HCT116 (cell line): ENCODE measurements at regions not wholly inside any gene's neighbourhood (a gene's known extent, or its start where the extent isn't known, plus 50 kb on each side); places are given as distances from the start of the nearest gene placed in this dataset.

Experiments used
- ATAC-seq: fragments of 200-7000 bp; cut with Tn5 transposase; 2 replicates; pipeline ENCODE4 v1.9.1; 2020; ENCODE audit warnings: mild to moderate bottlenecking, moderate library complexity
- BruUV-seq: library from RNA; stranded (reverse); fragments of 400-500 nt; replicated peaks from 2 replicates; lab custom pipeline; 2021; lab: Mats Ljungman, UMichigan
- CTCF ChIA-PET: fragments of 300-600 bp; sonication (Branson Sonifier 250); formaldehyde crosslinking; loops from one replicate; lab custom pipeline; 2021; ENCODE audit warnings: antibody characterized with exemption; lab: Charles Lee
- POLR2A ChIA-PET: fragments of 300-600, 350-600 bp; sonication (Branson Sonifier 250); formaldehyde crosslinking; loops from one replicate; lab custom pipeline; 2021; ENCODE audit warnings: antibody characterized with exemption; lab: Charles Lee
- RAD21 ChIA-PET, 2 experiments: fragments of 300-600 bp; sonication (Branson Sonifier 250); formaldehyde crosslinking; loops; one replicate each; lab custom pipeline; 2023; ENCODE audit warnings: low total read pairs in 2 of 2; ENCODE audit not compliant: uncharacterized antibody in 2 of 2, unreplicated experiment in 2 of 2, low non-redundant PET in 1 of 2; lab: Charles Lee
- DNase-seq: peaks from one replicate; pipeline ENCODE4 v3.0.0-alpha.2; 2010; ENCODE audit warnings: low read depth, low spot score
- H2AFZ ChIP-seq: fragments of 200-600 bp; shearing (Covaris generic), sonication (generic); 2 replicates; pipeline ENCODE4 v1.6.1; 2017; ENCODE audit warnings: low read depth, mixed run types, mixed read lengths, antibody characterized with exemption, low read length; ENCODE audit not compliant: poor library complexity, severe bottlenecking
- H3K27ac ChIP-seq: 2 replicates; pipeline ENCODE4 v1.5.1; 2012; ENCODE audit warnings: low read depth, low read length
- H3K27me3 ChIP-seq: fragments of 200-600 bp; sonication (generic); 2 replicates; pipeline ENCODE4 v1.6.1; 2016; ENCODE audit warnings: mixed run types, low read length, mixed read lengths; ENCODE audit not compliant: insufficient read depth
- H3K36me3 ChIP-seq, 2 experiments: fragments of 200-500 bp in 1 of 2; fragments of 200-600 bp in 1 of 2; sonication (Bioruptor generic) in 1 of 2; sonication (generic) in 1 of 2; 2 replicates each; pipeline versions ENCODE4 v1.5.1 to v1.6.1; 2014 to 2016; ENCODE audit warnings: low read length in 2 of 2, inconsistent platforms in 1 of 2, mixed read lengths in 1 of 2, mixed run types in 1 of 2; ENCODE audit not compliant: insufficient read depth in 2 of 2, control insufficient read depth in 1 of 2
- H3K4me1 ChIP-seq, 2 experiments: fragments of 200-600 bp in 1 of 2; sonication (generic) in 1 of 2; 2 replicates each; pipeline versions ENCODE4 v1.5.1 to v1.6.1; 2012 to 2017; ENCODE audit warnings: low read length in 2 of 2, inconsistent platforms in 1 of 2, mild to moderate bottlenecking in 1 of 2, mixed read lengths in 1 of 2, mixed run types in 1 of 2, moderate library complexity in 1 of 2; ENCODE audit not compliant: insufficient read depth in 2 of 2, control insufficient read depth in 1 of 2
- H3K4me2 ChIP-seq: fragments of 200-600 bp; sonication (generic); 2 replicates; pipeline ENCODE4 v1.6.1; 2017; ENCODE audit warnings: mixed run types, low read length, mixed read lengths
- H3K4me3 ChIP-seq, 2 experiments: fragments of 200-600 bp in 1 of 2; sonication (generic) in 1 of 2; replicated peaks in 1 of 2; 2 replicates each; pipeline ENCODE4 v1.5.1; 2011 to 2016; ENCODE audit warnings: low read length in 2 of 2, control low read depth in 1 of 2, low read depth in 1 of 2, mild to moderate bottlenecking in 1 of 2, mixed read lengths in 1 of 2, mixed run types in 1 of 2
- H3K79me2 ChIP-seq: fragments of 200-600 bp; sonication (generic); 2 replicates; pipeline ENCODE4 v1.6.1; 2017; ENCODE audit warnings: mild to moderate bottlenecking, mixed run types, low read length, moderate library complexity, mixed read lengths; ENCODE audit not compliant: insufficient read depth
- H3K9ac ChIP-seq: fragments of 200-600 bp; sonication (generic); 2 replicates; pipeline ENCODE4 v1.6.1; 2016; ENCODE audit warnings: low read length, mixed read lengths
- H3K9me2 ChIP-seq: fragments of 200-600 bp; sonication (generic), shearing (Covaris generic); 2 replicates; pipeline ENCODE4 v1.6.1; 2017; ENCODE audit warnings: mixed run types, mild to moderate bottlenecking, moderate library complexity; ENCODE audit not compliant: insufficient read depth
- H3K9me3 ChIP-seq, 2 experiments: fragments of 200-500 bp in 1 of 2; fragments of 200-600 bp in 1 of 2; sonication (Bioruptor generic) in 1 of 2; sonication (generic) in 1 of 2; 2 replicates each; pipeline ENCODE4 v1.6.1; 2014 to 2017; ENCODE audit warnings: low read length in 2 of 2, mixed read lengths in 2 of 2, inconsistent platforms in 1 of 2, low read depth in 1 of 2, mild to moderate bottlenecking in 1 of 2, mixed run types in 1 of 2, moderate library complexity in 1 of 2; ENCODE audit not compliant: control insufficient read depth in 1 of 2, insufficient read depth in 1 of 2
- H4K20me1 ChIP-seq: fragments of 200-600 bp; sonication (generic), shearing (Covaris generic); 2 replicates; pipeline ENCODE4 v1.6.1; 2017; ENCODE audit warnings: mixed run types, mild to moderate bottlenecking, moderate library complexity; ENCODE audit not compliant: insufficient read depth
- ATF3 ChIP-seq: IDR thresholded peaks from 2 replicates; pipeline ENCODE4 v1.6.1; 2012
- CBX3 ChIP-seq: IDR thresholded peaks from 2 replicates; pipeline ENCODE4 v1.6.1; 2012; ENCODE audit warnings: low read depth
- CEBPB ChIP-seq: IDR thresholded peaks from 2 replicates; pipeline ENCODE4 v1.6.1; 2012; ENCODE audit warnings: low read depth
- EZH2 ChIP-seq: fragments of 200-600 bp; sonication (generic); IDR thresholded peaks from 2 replicates; pipeline ENCODE4 v1.6.1; 2017; ENCODE audit warnings: antibody characterized with exemption, mixed run types
- FOSL1 ChIP-seq: IDR thresholded peaks from 2 replicates; pipeline ENCODE4 v1.6.1; 2012; ENCODE audit warnings: low read depth
- JUND ChIP-seq: IDR thresholded peaks from 2 replicates; pipeline ENCODE4 v1.6.1; 2012
- MAX ChIP-seq: IDR thresholded peaks from 2 replicates; pipeline ENCODE4 v1.6.1; 2012
- POLR2A ChIP-seq: IDR thresholded peaks from 2 replicates; pipeline ENCODE4 v1.7.0; 2011; ENCODE audit warnings: borderline replicate concordance; ENCODE audit not compliant: insufficient read depth, insufficient read length; ENCODE audit errors: extremely low read depth
- POLR2AphosphoS5 ChIP-seq: IDR thresholded peaks from 2 replicates; pipeline ENCODE4 v1.6.1; 2011; ENCODE audit warnings: mild to moderate bottlenecking, low read depth, low read length, moderate library complexity
- RAD21 ChIP-seq: IDR thresholded peaks from 2 replicates; pipeline ENCODE4 v1.6.1; 2012; ENCODE audit warnings: low read depth, mild to moderate bottlenecking
- REST ChIP-seq: IDR thresholded peaks from 2 replicates; pipeline ENCODE4 v1.6.1; 2012; ENCODE audit warnings: low read depth
- SP1 ChIP-seq: IDR thresholded peaks from 2 replicates; pipeline ENCODE4 v1.6.1; 2012; ENCODE audit warnings: low read depth
- SRF ChIP-seq: IDR thresholded peaks from 2 replicates; pipeline ENCODE4 v1.6.1; 2012; ENCODE audit warnings: low read depth
- TCF7L2 ChIP-seq: IDR thresholded peaks from 2 replicates; pipeline ENCODE4 v1.7.0; 2011; ENCODE audit warnings: borderline replicate concordance, inconsistent platforms; ENCODE audit not compliant: insufficient read depth, insufficient read length; ENCODE audit errors: extremely low read depth
- YY1 ChIP-seq: IDR thresholded peaks from 2 replicates; pipeline ENCODE4 v1.6.1; 2011; ENCODE audit warnings: low read length, low read depth, moderate library complexity, mild to moderate bottlenecking; ENCODE audit not compliant: insufficient replicate concordance; ENCODE audit errors: extremely low read depth
- ZFX ChIP-seq: fragments of 450-650 bp; IDR thresholded peaks from 2 replicates; pipeline ENCODE4 v1.6.1; 2017
- ZNF274 ChIP-seq: fragments of 200-500 bp; sonication (Bioruptor generic); IDR thresholded peaks from 2 replicates; pipeline ENCODE4 v1.6.1; 2014; ENCODE audit warnings: mild to moderate bottlenecking, low read depth, low read length, inconsistent platforms
- intact Hi-C: fragments of 100-400 bp; cut with micrococcal nuclease; formaldehyde crosslinking; loops from 2 replicates; pipeline ENCODE4 v1.10.0; 2022

GRCh38 chr10:59019603-59020002 is 156.8 kb upstream of the PHYHIPL start:
- no peaks in the 10 kb centered on the region for H4K20me1 ChIP-seq
- no peaks in the 10 kb centered on the region for H3K4me1 ChIP-seq
- H3K27ac ChIP-seq, result no peak overlapping the region
- ChIA-PET POLR2A (no interaction called here), RAD21 (no interaction called here), CTCF (no interaction called here)
- no peak overlapping the region for H3K9ac ChIP-seq
- H2AFZ ChIP-seq, result no peak overlapping the region
- H3K27me3 ChIP-seq, result no peaks in the 10 kb centered on the region
- H3K9me2 ChIP-seq, result no peaks in the 10 kb centered on the region; the same call in 1 of the 2 replicates
- H3K9me3 ChIP-seq, result no peaks in the 10 kb centered on the region
- H3K79me2 ChIP-seq, result no peaks in the 10 kb centered on the region
- H3K4me2 ChIP-seq, result no peak overlapping the region
- DNase-seq, result no peak
- intact Hi-C loops, result no loop called here
- no peaks in the 10 kb centered on the region for H3K36me3 ChIP-seq
- ATAC-seq, result no peak
- H3K4me3 ChIP-seq, result no peak overlapping the region
- no peak for TF ChIP-seq ATF3
- TF ChIP-seq CEBPB, result no peak
- TF ChIP-seq SRF, result no peak
- TF ChIP-seq CBX3, result no peak
- TF ChIP-seq ZNF274, result no peak
- no peak for TF ChIP-seq POLR2A
- TF ChIP-seq JUND, result no peak
- TF ChIP-seq RAD21, result no peak
- no peak for TF ChIP-seq SP1
- no peak for TF ChIP-seq TCF7L2
- TF ChIP-seq YY1, result no peak
- no peak for TF ChIP-seq MAX
- TF ChIP-seq ZFX, result no peak
- no peak for TF ChIP-seq REST
- TF ChIP-seq POLR2AphosphoS5, result no peak
- no peak for TF ChIP-seq FOSL1
- TF ChIP-seq EZH2, result no peak
- no TSS peak for BruUV-seq
